Activated T-cell treated with anti-CD3 and anti-CD28 coated beads, Interleukin-2, amount 50 U/mL, for 4 hours (primary cell): ENCODE measurements at regions not wholly inside any gene's neighbourhood (a gene's known extent, or its start where the extent isn't known, plus 50 kb on each side); places are given as distances from the start of the nearest gene placed in this dataset.
"Not testable (repeated sequence)": the region's sequence is repeated elsewhere in the genome, so short reads cannot be mapped to it uniquely, and the experiment has no call there.

ENCODE experiments used
- ATAC-seq, 2 donors: fragments of 200-7000 bp; cut with Tn5 transposase; one replicate each; pipeline ENCODE4 v1.10.0; 2021
- DNase-seq: peaks from one replicate; pipeline ENCODE4 v3.0.0-alpha.2; 2020
- H3K27me3 Mint-ChIP-seq: one replicate; pipeline ENCODE4 v1.8.0; 2021; ENCODE audit warnings: low read depth, mixed read lengths
- H3K36me3 Mint-ChIP-seq: one replicate; pipeline ENCODE4 v1.8.0; 2022; ENCODE audit warnings: mixed read lengths; ENCODE audit not compliant: insufficient read depth
- H3K4me1 Mint-ChIP-seq: one replicate; pipeline ENCODE4 v1.8.0; 2021; ENCODE audit warnings: low read depth, mixed read lengths
- H3K4me3 Mint-ChIP-seq: one replicate; pipeline ENCODE4 v1.8.0; 2021; ENCODE audit warnings: mild to moderate bottlenecking, moderate library complexity, mixed read lengths
- H3K9me3 Mint-ChIP-seq: one replicate; pipeline ENCODE4 v1.8.0; 2021; ENCODE audit warnings: mixed read lengths

DNA sequence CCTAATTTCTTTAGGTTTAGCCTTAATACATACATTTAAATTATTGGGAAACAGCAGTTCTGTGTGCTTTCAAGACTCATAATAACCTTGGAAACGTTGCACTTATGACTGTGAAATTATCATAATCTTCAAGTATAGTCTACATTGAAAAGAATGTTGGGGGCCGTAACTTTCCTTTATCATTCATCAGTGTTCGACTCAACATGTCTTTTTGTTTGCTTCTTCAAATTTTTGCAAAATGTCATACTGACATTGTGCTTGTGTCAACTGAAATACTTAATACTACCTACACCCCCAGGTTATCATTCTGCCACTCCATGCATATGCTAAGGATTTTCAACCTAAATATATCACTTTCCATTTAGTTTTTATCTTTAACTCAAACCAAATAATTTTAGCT lies 1562.9 kb downstream of the OLFM4 start:
- Mint-ChIP-seq H3K9me3 (peaks cover 6% of the 10 kb centered on the region), H3K4me1 (no peaks in the 10 kb centered on the region), H3K36me3 (no peaks in the 10 kb centered on the region), H3K27me3 (no peaks in the 10 kb centered on the region), H3K4me3 (no peak overlapping the region)
- no peak for DNase-seq
- no peak for ATAC-seq

DNA sequence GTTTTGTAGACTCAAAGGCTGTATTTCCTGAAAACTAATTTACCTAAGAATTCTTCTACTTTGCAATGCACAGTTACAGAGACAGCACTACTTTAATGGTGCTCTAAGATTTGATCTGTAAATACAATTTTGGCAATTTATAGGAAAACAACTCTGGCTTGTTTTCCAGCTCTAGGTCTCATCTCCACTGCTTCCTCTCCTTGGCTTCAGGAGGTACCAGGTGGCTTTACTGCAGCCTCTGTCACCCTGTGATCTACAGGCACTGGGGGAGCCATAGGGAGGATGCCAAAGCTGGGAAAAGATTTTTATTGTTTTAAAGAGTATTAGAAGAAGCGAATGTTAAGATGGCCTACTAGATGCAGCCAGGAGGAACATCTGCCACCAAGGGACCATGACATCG lies 1563.6 kb downstream of the OLFM4 start:
- no peak for ATAC-seq
- H3K27me3 Mint-ChIP-seq: no peaks in the 10 kb centered on the region
- H3K4me1 Mint-ChIP-seq: no peaks in the 10 kb centered on the region
- H3K4me3 Mint-ChIP-seq: no peak overlapping the region
- DNase-seq: no peak
- no peaks in the 10 kb centered on the region for H3K36me3 Mint-ChIP-seq
- H3K9me3 Mint-ChIP-seq: peaks cover 3% of the 10 kb centered on the region

GRCh38 chr13:54593504-54593903 lies 1564.9 kb downstream of the OLFM4 start:
- Mint-ChIP-seq H3K27me3 (no peaks in the 10 kb centered on the region), H3K4me3 (no peak overlapping the region), H3K36me3 (no peaks in the 10 kb centered on the region), H3K4me1 (no peaks in the 10 kb centered on the region), H3K9me3 (peaks cover 3% of the 10 kb centered on the region)
- ATAC-seq: no peak
- DNase-seq: no peak

- Mint-ChIP-seq H3K9me3 (peaks cover 10% of the 10 kb centered on the region), H3K27me3 (no peaks in the 10 kb centered on the region), H3K4me3 (no peak overlapping the region), H3K4me1 (no peaks in the 10 kb centered on the region), H3K36me3 (no peaks in the 10 kb centered on the region)
- DNase-seq (no peak), ATAC-seq (no peak)
These were observed 1569.0 kb downstream of the OLFM4 start for GRCh38 chr13:54597540-54598088.

DNA sequence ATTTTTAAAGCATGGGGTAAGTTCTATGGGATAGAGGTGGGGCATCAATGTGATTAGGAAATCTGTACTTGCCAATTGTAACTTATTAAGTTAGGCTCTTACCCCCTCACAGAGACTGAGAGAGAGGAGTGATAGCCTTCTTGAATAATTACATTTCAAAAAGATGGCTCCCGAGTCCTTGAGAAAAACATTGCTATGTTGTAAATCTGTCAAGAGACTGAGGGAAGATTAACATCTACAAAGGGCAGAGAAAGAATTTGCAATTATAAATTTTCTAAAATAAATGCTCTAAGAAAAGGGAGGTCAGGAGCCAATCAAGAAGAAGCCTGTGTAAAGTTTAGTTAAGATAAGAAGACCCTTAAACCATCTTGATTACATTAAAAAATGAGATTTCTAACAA lies 1570.8 kb downstream of the OLFM4 start:
- H3K9me3 Mint-ChIP-seq: peaks cover 12% of the 10 kb centered on the region
- ATAC-seq: no peak
- H3K36me3 Mint-ChIP-seq: no peaks in the 10 kb centered on the region
- H3K4me1 Mint-ChIP-seq: no peaks in the 10 kb centered on the region
- no peak overlapping the region for H3K4me3 Mint-ChIP-seq
- no peaks in the 10 kb centered on the region for H3K27me3 Mint-ChIP-seq
- no peak for DNase-seq

DNA sequence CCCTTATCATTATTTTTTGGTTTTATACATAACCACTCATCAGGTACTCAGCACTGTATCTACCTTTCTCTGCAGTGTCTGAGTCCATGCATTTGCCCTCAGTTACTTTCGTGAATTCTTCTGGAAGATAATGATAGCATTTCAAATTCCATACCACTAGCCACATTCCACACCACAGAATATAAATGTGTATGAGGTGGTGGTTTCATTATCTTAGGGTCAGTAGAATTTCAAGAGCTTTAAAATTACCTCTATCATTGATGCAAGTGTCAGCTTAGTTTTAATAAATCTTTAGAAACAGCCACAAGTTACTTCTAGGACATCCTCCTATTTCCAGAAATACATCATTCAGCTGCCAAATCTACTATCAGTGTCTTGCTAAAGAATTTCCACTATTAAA lies 1578.3 kb downstream of the OLFM4 start:
- H3K27me3 Mint-ChIP-seq: no peaks in the 10 kb centered on the region
- DNase-seq (no peak), ATAC-seq (no peak)
- peaks cover 14% of the 10 kb centered on the region for H3K9me3 Mint-ChIP-seq
- H3K4me3 Mint-ChIP-seq: no peak overlapping the region
- no peaks in the 10 kb centered on the region for H3K36me3 Mint-ChIP-seq
- no peaks in the 10 kb centered on the region for H3K4me1 Mint-ChIP-seq

DNA sequence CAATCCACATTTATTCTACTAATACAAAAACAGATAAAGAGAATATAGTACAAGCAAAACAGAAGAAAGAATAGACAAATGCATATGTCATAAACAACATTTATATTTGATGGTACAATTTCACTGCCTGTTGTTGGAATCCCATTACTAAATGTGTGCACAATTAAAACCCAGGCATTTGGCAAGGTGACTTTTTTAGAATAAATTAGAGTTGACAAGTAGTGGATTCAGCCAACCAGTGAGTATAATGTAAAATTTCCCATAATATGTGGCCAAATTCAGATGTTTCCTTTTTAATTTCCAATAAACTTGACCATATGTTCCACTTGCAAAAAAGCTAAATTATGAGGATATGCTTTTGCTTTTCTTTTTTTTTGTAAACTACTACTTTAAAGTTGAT lies 1578.8 kb downstream of the OLFM4 start:
- no peak for DNase-seq
- H3K4me3 Mint-ChIP-seq: no peak overlapping the region
- no peak for ATAC-seq
- H3K4me1 Mint-ChIP-seq: no peaks in the 10 kb centered on the region
- H3K27me3 Mint-ChIP-seq: no peaks in the 10 kb centered on the region
- H3K36me3 Mint-ChIP-seq: no peaks in the 10 kb centered on the region
- H3K9me3 Mint-ChIP-seq: peaks cover 14% of the 10 kb centered on the region

DNA sequence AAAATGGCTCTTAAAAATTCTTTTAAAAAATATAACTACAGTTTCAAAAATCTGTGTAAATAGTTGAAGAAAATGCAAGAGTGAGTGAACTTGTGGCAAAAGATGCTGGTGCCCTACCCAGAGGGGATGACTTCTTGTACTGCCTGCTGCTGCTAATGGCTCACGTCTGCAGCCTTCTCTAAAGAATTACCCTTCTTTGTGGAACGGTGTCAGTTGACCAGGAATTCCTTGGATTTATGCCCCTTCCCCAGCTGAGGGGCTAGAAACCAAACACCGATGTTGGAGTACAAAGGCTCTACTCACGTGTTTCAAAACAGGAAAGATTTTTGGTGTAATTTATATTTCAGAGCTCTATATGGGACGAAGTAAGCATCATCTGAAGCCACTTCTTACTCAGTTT lies 1582.8 kb downstream of the OLFM4 start:
- Mint-ChIP-seq H3K36me3 (no peaks in the 10 kb centered on the region), H3K4me1 (no peaks in the 10 kb centered on the region), H3K4me3 (no peak overlapping the region), H3K9me3 (peaks cover 6% of the 10 kb centered on the region), H3K27me3 (no peaks in the 10 kb centered on the region)
- ATAC-seq (no peak), DNase-seq (no peak)

DNA sequence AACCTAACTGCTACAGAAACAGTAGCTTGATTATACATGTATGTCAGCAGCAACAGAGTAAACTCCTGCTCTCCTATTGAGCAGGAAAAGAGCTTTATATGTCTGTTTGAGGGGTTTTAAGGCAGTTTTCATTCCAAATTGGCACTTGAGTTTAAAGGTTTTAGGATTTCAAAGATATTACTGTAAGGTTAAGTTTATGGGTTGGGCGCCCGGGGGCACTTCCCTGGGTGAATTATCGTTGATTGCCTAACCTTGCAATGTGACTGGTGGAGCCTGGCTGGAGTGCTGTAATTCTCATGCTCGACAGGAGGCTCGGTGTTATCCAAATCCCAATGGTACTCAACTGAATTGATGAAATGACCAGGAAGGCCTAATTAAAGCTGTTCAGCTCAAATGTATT lies 1586.1 kb downstream of the OLFM4 start:
- DNase-seq (no peak), ATAC-seq (no peak)
- H3K9me3 Mint-ChIP-seq: peaks cover 9% of the 10 kb centered on the region
- no peak overlapping the region for H3K4me3 Mint-ChIP-seq
- H3K36me3 Mint-ChIP-seq: no peaks in the 10 kb centered on the region
- no peaks in the 10 kb centered on the region for H3K4me1 Mint-ChIP-seq
- no peaks in the 10 kb centered on the region for H3K27me3 Mint-ChIP-seq

GRCh38 chr13:54626504-54626903 lies 1597.9 kb downstream of the OLFM4 start:
- not testable (repeated sequence) for H3K4me1 Mint-ChIP-seq, H3K4me3 Mint-ChIP-seq, ATAC-seq, H3K27me3 Mint-ChIP-seq, DNase-seq, H3K36me3 Mint-ChIP-seq, H3K9me3 Mint-ChIP-seq

DNA sequence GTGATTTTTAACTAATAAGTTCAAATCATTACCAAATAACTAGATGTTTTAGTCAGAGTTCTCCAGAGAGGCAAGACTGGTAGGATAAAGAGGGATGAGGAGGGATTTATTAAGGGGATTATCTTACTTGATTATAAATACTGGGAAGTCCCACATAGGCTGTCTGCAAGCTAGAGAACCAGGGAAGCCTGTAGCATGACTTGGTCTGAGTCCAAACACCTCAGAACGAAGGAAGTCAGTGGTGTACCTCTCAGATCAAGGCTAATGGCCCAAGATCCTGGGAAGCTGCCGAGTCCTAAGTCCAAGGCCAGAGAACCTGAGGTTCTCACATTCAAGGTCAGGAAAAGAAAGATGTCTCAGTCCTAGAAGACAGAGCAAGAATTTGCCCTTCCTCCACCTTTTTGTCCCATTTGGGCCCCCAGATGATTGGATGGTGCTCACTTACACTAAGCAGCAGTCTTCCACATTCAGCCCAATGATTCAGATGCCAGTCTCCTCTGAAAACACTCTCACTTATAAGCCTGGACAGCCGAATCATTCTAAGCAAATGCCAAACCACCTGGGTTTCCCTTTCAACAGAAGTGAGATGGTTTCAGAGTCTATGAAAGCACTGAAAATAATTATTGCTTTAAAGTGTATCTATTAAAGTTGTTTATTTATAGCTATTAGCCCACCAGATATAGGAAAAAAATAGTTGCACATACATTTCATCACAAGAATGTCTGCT lies 1599.2 kb downstream of the OLFM4 start:
- H3K9me3 Mint-ChIP-seq: peaks cover 4% of the 10 kb centered on the region
- ATAC-seq: no peak
- no peak overlapping the region for H3K4me3 Mint-ChIP-seq
- H3K27me3 Mint-ChIP-seq: no peaks in the 10 kb centered on the region
- DNase-seq: no peak
- H3K4me1 Mint-ChIP-seq: no peaks in the 10 kb centered on the region
- no peaks in the 10 kb centered on the region for H3K36me3 Mint-ChIP-seq

DNA sequence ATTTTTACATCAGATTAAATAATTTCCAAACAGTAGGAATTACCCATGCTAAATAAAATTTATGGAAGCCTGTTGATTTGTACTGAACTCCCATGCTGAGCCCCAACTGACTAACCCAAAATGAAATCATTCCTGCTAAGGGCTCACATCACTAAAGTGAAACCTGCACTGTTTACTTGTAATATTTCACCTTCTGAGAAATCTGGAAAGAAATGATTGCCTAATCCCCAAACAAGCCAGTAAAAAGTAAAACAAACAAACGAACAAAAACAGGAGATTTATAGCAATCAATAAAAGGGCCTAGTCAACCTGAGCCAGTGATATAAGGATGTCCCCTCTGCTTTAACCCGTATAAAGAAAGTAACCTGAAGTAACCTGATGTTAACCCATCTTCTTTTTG lies 1599.8 kb downstream of the OLFM4 start:
- Mint-ChIP-seq H3K4me1 (no peaks in the 10 kb centered on the region), H3K36me3 (no peaks in the 10 kb centered on the region), H3K9me3 (peaks cover 4% of the 10 kb centered on the region), H3K27me3 (no peaks in the 10 kb centered on the region), H3K4me3 (no peak overlapping the region)
- no peak for ATAC-seq
- DNase-seq: no peak

DNA sequence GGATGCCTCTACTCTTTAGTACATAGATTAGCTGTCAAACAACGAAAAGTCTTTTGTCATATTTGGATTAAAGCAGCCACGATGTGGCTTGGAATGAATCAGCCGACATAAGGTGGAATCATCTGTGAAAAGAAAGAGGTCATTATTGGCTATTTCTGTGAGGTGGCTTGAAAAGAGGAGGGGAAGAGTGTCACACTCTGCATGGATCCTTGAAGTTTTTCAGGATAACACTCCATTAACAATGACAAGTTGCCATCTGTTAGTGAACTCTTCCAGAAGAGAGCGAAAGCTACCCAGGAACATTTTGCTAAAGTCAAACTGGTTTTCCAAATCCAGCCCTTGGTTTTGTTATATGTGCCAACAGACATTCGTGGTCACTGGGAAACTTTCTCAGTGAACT lies 1604.8 kb downstream of the OLFM4 start:
- DNase-seq: no peak
- no peak overlapping the region for H3K4me3 Mint-ChIP-seq
- no peaks in the 10 kb centered on the region for H3K9me3 Mint-ChIP-seq
- ATAC-seq: no peak
- H3K4me1 Mint-ChIP-seq: no peaks in the 10 kb centered on the region
- no peaks in the 10 kb centered on the region for H3K27me3 Mint-ChIP-seq
- H3K36me3 Mint-ChIP-seq: no peaks in the 10 kb centered on the region

- Mint-ChIP-seq H3K4me1 (no peaks in the 10 kb centered on the region), H3K9me3 (peaks cover 6% of the 10 kb centered on the region), H3K4me3 (no peak overlapping the region), H3K36me3 (no peaks in the 10 kb centered on the region), H3K27me3 (no peaks in the 10 kb centered on the region)
- DNase-seq (no peak), ATAC-seq (no peak)
These were observed 1607.6 kb downstream of the OLFM4 start for GRCh38 chr13:54636231-54636630.

DNA sequence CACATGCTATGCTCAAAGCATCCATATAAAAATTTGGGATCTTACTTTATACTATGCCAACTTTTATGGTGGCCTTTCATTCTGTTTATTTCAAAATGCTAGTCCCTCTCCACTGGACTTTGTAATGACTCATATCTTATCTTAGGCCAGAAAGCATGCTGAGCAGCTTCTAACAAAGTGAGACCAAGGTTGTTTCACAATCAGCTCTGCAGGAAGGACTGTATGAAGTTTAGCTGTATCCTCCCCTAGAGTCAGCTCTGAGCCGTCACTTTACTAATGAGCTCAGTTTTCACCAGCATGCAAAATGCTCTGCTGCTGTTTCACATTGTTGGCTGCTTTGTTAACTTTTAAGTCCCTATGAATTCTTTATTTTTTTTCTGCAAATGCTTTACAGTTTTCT lies 1608.8 kb downstream of the OLFM4 start:
- H3K9me3 Mint-ChIP-seq: peaks cover 7% of the 10 kb centered on the region
- H3K4me1 Mint-ChIP-seq: no peaks in the 10 kb centered on the region
- H3K36me3 Mint-ChIP-seq: no peaks in the 10 kb centered on the region
- ATAC-seq (no peak), DNase-seq (no peak)
- no peak overlapping the region for H3K4me3 Mint-ChIP-seq
- no peaks in the 10 kb centered on the region for H3K27me3 Mint-ChIP-seq
